ENCODE measurements at regions not wholly inside any gene's neighbourhood (a gene's known extent, or its start where the extent isn't known, plus 50 kb on each side); places are given as distances from the start of the nearest gene placed in this dataset.
"Not testable (repeated sequence)": the region's sequence is repeated elsewhere in the genome, so short reads cannot be mapped to it uniquely, and the experiment has no call there.

- DNase-seq, result no peak
These were observed 50.3 kb upstream of the KYNU start for GRCh38 chr2:142827170-142827569.

GRCh38 chr2:142825861-142826260 lies 51.6 kb upstream of the KYNU start:
- DNase-seq, result no peak

DNA sequence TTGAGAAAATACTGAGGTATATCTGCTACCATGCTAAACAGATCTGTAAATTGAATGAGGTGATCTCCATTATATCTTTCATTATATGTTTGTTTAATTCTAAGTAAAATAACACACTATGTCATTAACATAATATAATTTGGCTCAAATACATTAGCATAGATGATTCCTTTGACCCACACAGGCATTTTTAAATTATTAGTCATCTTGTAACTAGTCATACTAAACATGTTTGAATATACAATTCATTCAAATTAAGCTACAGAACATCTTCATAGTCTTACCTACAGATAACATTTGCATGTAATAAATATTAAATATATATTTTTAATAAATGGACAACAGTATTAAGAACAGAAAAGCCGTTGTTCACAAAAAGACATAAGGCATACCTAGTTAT lies 52.7 kb upstream of the KYNU start:
- no peak for DNase-seq

- no peak for DNase-seq
These were observed 55.3 kb upstream of the KYNU start for GRCh38 chr2:142822190-142822589.

- DNase-seq, result no peak
These were observed 58.1 kb upstream of the KYNU start for GRCh38 chr2:142819411-142819810.

GRCh38 chr2:142815375-142815774 lies 62.1 kb upstream of the KYNU start:
- DNase-seq, result no peak

DNA sequence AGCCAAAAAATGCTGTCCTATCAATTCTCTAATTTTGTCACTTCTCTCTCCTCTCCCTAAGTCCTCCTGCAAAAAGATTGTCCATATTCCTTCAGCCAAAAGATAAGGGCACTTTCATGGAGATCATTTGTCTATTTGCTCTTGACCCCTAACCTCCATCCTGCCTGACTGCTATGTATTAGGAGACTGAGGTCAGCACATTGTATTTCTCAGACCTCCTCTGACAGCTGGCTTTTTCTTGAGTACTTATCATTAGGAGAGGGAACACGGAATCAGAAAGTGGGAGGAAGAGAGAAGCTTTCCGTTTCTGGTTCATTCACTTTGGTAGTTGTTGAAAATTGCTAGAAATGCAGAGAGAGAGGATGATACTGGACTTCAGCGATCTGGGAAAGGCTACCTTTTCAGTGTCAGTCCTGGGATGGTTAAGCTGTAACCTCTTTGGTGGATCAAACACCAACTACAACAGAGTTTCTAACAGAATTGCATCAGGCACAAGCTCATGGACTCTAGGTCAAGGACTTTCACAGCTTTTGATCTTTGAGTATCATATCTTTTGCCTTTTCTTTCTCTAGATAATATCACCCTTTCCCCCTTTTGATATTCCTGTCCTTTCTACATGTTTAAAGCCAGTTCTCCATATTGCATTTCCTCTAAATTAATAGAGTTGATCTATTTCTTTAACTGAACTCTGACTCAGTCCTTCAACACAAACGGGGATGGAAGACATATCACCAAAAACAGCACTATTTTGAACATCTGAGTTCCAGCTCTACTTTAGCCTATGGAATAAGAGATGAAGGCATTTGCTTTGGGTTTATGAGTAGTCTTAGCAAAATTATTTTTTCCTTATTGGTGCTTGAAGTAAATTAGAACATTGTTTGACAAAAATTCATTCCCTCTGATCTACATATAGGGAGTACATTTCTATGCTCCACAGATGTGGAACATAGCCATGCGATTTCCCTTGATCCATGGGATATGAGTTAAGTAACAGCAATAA lies 63.3 kb upstream of the KYNU start:
- no peak for DNase-seq

GRCh38 chr2:142811644-142812043 lies 65.8 kb upstream of the KYNU start:
- not testable (repeated sequence) for DNase-seq

DNA sequence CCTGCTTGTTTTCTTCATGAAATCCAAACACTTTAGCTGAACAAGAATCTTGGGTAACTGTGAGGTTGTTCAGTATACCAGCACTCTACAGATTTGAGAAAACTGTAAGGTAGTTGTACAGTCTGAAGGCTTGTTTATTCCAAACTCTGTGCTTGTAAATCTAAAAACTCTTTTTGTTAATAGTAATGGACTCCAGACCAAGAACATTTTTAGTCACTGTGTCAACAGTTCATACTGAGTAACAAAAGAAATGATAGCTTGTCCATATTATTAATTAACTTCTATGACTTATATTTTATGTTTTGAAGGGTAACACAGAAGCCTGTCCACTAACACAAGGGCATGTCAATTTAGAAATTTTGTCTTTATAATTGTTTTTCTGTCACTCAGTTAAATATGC lies 72.2 kb upstream of the KYNU start:
- no peak for DNase-seq

DNA sequence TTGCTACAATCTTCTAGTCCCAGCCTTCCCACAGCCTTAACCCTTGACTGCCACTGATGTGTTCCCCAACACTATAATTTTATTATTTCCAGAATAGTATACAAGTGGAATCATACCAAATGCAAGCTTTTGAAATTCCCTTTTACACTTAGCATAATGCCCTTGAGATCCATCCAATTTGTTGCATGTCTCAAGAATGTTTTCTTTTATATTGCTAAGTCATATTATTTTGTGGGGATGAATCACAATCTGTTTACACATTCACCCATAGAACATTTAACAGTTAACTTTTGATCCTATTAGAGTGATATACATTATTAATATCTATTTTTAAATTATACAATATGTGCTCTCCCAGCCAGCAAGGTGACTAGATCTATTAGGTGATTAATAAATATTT lies 74.3 kb upstream of the KYNU start:
- DNase-seq, result no peak

- no peak for DNase-seq
These were observed 80.9 kb upstream of the KYNU start for GRCh38 chr2:142796588-142796987.

DNA sequence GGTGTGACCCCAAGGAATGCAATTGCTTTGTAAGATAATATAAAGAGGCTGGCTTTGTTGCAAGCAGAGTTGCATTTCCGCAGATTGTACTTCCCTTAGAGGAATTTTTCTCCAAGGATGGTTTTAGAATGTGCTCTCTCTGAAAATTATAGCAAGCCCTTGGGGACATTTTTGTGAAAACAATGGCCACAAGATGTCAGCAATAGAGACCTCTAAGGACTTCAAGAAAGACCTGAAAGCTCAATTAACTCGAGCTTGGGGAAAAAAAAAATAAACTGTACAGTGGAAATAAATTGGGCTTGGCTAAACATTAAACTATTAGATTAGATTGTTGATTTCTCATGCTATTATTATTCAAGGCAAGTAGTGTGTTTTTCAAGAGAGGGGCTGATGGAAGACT lies 81.3 kb upstream of the KYNU start:
- no peak for DNase-seq

- no peak for DNase-seq
These were observed 82.6 kb upstream of the KYNU start for GRCh38 chr2:142794850-142795249.

DNA sequence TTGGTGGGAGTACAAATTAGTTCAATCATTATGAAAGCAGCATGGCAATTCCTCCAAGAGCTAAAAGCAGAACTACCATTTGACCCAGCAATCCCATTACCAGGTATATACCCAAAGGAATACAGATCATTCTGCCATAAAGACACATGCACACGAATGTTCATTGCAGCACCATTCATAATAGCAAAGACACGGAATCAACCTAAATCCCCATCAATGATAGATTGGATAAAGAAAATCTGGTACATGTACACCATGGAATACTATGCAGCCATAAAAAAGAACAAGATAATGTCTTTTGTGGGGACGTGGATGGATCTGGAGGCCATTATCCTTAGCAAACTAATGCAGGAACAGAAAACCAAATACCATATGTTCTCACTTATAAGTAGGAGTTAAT lies 85.1 kb upstream of the KYNU start:
- not testable (repeated sequence) for DNase-seq

DNA sequence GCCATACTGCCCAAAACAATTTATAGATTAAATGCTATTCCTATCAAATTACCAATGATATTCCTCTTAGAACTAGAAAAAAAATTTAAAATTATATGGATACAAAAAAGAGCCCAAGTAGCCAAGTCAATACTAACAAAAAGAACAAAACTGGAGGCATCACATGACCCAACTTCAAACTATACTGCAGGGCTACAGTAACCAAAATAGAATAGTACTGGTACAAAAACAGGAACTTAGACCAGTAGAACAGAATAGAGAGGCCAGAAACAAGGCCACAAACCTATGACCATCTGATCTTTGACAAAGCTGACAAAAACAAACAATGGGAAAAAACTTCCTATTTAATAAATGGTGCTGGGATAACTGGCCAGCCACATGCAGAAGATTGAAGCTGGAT lies 86.1 kb upstream of the KYNU start:
- DNase-seq, result no peak

DNA sequence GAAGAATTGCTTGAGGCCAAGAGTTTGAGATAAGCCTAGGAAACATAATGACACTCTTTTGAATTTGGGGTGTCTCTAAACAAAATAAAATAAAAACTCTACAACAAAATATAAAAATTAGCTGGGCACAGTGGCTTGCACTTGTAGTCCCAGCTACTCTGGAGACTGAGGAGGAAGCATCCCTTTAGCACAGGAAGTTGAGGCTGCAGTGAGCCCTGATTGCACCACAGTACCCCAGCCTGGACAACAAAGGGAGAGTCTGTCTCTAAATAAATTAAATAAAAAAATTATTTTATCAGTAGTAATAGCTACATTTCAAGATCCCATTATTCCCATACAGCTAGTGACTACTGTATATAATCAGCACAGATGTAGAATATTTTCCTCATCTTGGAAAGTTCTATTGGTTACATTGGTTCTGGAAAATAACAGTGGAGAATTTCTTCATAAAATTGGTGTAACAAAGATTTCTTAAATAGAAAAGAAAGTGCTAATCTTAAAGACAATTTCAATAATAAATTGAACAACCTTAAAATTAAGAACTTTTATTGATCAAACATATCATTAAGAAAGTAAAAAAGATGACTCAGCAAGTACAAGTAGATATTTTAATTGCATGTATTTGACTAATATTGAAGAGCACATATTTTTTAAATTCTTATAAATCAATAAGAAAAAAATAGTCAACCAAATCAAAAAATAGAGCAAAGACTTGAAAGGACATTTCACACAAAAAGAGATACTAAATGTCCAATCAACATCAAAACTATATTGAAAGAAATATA lies 90.4 kb upstream of the KYNU start:
- no peak for DNase-seq

GRCh38 chr2:142782942-142783443 lies 94.5 kb upstream of the KYNU start:
- DNase-seq, result no peak

DNA sequence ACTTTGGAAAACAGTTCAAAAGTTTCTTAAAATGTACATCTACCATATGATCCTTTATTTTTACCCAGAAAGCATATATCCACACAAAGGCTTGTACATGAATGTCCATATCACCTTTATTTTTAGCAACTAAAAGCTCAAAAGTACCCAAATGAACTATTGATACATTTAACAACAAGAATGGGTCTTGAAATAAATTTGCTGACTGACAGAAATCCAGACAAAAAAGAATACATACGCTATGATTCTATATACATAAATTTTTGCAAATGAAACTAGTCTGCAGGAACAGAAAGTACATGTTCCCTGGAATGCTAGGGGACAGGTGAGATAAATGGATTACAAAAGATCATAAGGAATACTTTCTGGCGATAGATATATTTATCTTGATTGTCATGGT lies 96.3 kb upstream of the KYNU start:
- DNase-seq, result no peak

- DNase-seq, result no peak
These were observed 99.2 kb upstream of the KYNU start for GRCh38 chr2:142778289-142778688.

DNA sequence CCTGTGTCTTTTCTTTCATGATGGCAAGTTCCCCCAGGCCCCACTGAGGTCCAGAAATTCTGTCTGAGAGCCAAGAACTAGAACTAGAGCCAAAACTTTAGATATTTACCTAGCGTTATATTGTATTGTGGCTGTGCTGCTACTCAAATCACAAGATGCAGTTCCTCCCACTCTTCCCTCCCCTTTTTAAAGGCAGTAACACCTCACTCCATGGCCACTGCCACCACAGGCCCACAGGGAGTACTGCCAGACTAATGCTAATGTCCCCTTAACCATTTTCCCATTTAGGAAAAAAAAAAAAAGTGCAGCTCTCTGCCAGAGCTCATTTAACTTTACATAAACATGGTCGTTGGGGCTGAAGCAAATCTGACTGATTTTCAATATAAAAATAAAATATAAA lies 99.7 kb upstream of the KYNU start:
- DNase-seq, result no peak

DNA sequence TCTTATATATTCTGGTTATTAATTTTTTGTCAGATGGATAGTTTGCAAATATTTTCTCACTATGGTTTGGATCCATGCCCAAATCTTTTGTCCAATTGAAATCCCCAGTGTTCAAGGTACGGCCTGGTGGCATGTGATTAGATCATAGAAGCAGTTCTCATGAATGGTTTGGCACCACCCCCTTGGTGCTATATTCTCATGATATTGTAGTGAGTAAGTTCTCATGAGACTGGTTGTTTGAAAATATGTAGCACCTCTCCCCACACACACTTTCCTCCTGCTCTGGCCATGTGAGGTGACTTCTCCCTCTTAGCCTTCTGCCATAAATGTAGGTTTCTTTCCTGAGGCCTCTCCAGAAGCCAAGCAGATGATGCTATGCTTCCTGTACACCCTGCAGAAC lies 107.7 kb upstream of the KYNU start:
- no peak for DNase-seq

- DNase-seq, result no peak
These were observed 109.6 kb upstream of the KYNU start for GRCh38 chr2:142767847-142768246.

GRCh38 chr2:142758973-142759372 lies 118.5 kb upstream of the KYNU start:
- no peak for DNase-seq

GRCh38 chr2:142757111-142757510 lies 120.4 kb upstream of the KYNU start:
- DNase-seq, result no peak

Data from NCI-H2081 (cell line).